ENCODE measurements at regions not wholly inside any gene's neighbourhood (a gene's known extent, or its start where the extent isn't known, plus 50 kb on each side); places are given as distances from the start of the nearest gene placed in this dataset.

DNA sequence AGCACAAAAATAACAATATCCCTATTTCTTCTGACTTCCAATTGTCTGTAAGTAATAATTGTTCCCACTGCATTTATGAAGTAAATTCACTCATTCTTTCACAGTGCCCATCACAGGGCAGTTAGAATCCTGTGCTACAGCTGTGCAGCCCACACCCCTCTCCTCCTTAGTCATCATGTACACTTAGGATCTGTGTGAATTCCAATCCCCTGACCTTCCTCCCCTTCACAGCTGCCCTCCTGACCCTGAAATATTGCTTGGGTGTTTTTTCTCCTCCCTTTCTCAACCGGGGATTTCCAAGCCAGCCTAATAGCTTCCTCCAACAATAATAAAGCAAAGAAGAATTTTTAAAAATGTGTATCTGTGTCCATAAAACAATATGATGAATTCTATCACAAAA is 91.5 kb upstream of the BEND6 start:
- no peaks in the 10 kb centered on the region for H3K36me3 Mint-ChIP-seq (ENCODE audit: low read depth)
- H3K27ac Mint-ChIP-seq: no peak overlapping the region

DNA sequence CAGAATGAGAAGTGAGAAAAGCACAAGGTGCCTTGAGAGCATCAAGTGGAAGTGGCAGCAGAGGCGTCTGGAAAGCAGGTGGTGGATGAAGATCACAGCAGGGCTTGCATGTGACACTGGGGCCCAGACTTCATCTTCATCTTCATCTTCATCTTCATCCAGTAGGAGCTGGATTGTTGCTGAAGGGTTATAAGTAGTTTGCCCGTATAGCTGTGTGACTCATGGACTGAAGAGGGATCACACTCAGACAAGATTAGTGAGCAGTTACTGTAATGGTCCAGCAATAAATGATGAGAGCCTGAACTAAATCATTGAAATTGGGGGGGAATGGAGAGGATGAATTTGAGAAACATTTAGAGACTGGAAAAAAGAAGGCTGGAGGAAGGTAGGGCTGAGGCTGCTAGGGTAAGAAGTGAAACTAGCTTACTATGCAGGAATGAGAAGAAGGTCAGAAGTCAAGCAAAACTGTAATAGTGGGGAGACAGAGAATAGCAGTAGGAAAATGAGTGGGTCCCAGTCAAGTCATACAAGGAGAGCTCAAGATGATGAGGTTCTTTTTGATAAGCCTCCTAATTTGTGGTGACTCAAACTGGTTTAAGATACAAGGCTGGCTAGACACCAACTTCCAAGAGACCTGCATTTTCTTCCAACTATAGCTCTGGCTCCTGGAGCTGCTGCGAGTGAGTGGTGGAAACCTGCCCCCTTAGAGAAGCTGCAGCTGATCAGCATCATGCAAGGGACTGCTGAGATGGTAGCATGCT is 92.3 kb upstream of the BEND6 start:
- no peak overlapping the region for H3K27ac Mint-ChIP-seq
- H3K36me3 Mint-ChIP-seq (ENCODE audit: low read depth): no peaks in the 10 kb centered on the region
- H3K4me1 Mint-ChIP-seq: peaks cover 25% of the 10 kb centered on the region
- TF ChIP-seq, protein P1, sequence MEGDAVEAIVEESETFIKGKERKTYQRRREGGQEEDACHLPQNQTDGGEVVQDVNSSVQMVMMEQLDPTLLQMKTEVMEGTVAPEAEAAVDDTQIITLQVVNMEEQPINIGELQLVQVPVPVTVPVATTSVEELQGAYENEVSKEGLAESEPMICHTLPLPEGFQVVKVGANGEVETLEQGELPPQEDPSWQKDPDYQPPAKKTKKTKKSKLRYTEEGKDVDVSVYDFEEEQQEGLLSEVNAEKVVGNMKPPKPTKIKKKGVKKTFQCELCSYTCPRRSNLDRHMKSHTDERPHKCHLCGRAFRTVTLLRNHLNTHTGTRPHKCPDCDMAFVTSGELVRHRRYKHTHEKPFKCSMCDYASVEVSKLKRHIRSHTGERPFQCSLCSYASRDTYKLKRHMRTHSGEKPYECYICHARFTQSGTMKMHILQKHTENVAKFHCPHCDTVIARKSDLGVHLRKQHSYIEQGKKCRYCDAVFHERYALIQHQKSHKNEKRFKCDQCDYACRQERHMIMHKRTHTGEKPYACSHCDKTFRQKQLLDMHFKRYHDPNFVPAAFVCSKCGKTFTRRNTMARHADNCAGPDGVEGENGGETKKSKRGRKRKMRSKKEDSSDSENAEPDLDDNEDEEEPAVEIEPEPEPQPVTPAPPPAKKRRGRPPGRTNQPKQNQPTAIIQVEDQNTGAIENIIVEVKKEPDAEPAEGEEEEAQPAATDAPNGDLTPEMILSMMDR (IDR thresholded peaks at IDR 0.05): no peak
- no peak overlapping the region for H3K4me3 Mint-ChIP-seq
- no peaks in the 10 kb centered on the region for H3K9me3 Mint-ChIP-seq
- no peak for DNase-seq
- peaks cover 7% of the 10 kb centered on the region for H3K27me3 Mint-ChIP-seq (ENCODE audit: low read depth, poor library complexity)

More for the DNA sequence above, 91.5 kb upstream of the BEND6 start:
- Mint-ChIP-seq H3K4me1 (peaks cover 25% of the 10 kb centered on the region), H3K9me3 (no peaks in the 10 kb centered on the region), H3K4me3 (no peak overlapping the region), H3K27me3 (ENCODE audit: low read depth, poor library complexity) (peaks cover 7% of the 10 kb centered on the region)
- no peak for DNase-seq
- TF ChIP-seq, protein P1 (IDR thresholded peaks at IDR 0.05): no peak

DNA sequence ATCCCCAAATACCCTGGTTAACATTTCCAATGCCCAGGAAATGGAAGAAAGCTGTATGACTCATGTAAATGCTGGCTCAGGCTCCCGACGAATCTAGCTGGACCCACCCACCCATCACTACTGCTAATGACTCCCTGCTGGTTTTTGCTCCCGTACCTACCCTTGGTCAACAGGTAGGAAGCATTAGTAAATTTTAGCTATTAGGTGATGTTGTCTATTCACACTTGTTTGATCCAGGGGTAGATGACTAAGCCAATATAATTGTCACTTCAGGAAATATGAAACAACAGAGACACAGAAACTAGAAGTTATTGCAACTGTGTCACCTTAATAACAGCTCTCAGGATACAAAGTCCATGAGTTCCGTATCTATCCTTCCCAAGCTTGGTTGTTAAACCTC is 94.4 kb upstream of the BEND6 start:
- Mint-ChIP-seq H3K27me3 (ENCODE audit: low read depth, poor library complexity) (peaks cover 3% of the 10 kb centered on the region), H3K9me3 (no peaks in the 10 kb centered on the region), H3K27ac (no peak overlapping the region), H3K36me3 (ENCODE audit: low read depth) (no peaks in the 10 kb centered on the region), H3K4me1 (peaks cover 18% of the 10 kb centered on the region), H3K4me3 (no peak overlapping the region)
- DNase-seq: no peak
- TF ChIP-seq, protein P1 (IDR thresholded peaks at IDR 0.05): no peak

DNA sequence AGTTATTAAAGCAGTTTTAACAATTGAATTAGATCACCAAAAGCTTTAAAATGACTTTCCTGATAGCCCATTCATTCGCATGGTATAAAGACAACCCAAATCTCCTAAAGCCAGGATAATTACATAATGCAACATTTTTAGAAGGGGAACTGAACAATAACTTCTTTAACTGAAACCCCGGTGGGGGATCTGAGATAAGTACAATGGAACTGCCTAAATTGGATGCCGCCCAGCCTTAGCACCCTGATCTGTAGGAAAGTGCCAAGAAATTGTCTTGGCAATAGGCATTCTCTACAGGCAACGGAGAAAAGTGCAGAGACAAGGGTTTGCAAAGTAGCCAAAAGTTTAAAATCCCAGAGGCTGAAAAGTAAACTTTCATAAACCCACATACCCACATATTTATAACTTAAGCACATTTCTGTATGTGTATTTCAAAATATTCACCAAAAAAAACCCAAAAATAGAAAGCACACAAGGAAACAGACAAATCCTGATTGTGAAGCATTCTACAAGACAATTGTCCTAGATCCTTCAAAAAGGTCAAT is 98.8 kb upstream of the BEND6 start:
- peaks cover 29% of the 10 kb centered on the region for H3K4me1 Mint-ChIP-seq
- no peak overlapping the region for H3K4me3 Mint-ChIP-seq
- no peak overlapping the region for H3K27ac Mint-ChIP-seq
- TF ChIP-seq, protein P1 (IDR thresholded peaks at IDR 0.05): no peak
- no peak for DNase-seq
- peaks cover 3% of the 10 kb centered on the region for H3K27me3 Mint-ChIP-seq (ENCODE audit: low read depth, poor library complexity)
- no peaks in the 10 kb centered on the region for H3K36me3 Mint-ChIP-seq (ENCODE audit: low read depth)
- H3K9me3 Mint-ChIP-seq: no peaks in the 10 kb centered on the region

DNA sequence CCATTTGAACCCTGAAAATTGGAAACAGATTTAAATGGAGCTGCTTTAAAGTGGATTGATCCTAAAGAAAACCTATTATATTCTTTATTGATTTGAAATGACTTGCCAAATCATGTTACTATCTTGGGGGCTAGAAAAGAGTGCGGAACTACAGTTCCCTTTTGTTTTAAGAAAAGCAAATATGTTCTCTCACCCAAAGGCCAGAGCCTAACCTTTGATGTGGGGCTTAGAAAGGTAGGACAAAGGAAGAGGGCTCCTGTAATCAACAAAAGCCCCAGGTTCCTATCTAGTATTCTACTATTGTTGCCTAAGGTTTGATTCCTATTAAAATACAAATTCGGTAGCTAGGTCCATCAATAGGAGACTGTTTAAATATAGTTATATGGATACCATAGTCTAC is 100.8 kb upstream of the BEND6 start:
- TF ChIP-seq, protein P1 (IDR thresholded peaks at IDR 0.05): no peak
- Mint-ChIP-seq H3K4me3 (no peak overlapping the region), H3K9me3 (no peaks in the 10 kb centered on the region), H3K4me1 (peaks cover 48% of the 10 kb centered on the region), H3K27me3 (ENCODE audit: low read depth, poor library complexity) (peaks cover 3% of the 10 kb centered on the region), H3K36me3 (ENCODE audit: low read depth) (no peaks in the 10 kb centered on the region), H3K27ac (no peak overlapping the region)
- DNase-seq: no peak

DNA sequence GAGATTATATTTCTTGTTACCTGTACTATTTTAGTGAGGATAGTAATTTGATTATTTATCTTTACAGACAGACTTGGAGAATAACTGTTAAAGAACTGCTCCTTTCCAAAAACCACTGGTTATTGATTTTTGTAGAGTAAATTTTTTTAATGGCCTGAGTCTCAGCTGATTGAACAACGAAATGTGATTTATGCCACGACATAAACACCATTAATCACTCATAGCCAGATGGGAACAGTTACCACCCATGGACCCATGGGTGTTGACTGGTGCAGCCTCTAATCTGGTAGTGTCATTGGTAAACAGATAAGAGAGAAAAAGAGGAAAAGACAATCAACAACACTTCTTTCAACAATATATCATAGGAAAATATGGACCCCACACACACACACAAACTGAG is 101.4 kb upstream of the BEND6 start:
- H3K4me3 Mint-ChIP-seq: no peak overlapping the region
- H3K36me3 Mint-ChIP-seq (ENCODE audit: low read depth): no peaks in the 10 kb centered on the region
- peaks cover 3% of the 10 kb centered on the region for H3K27me3 Mint-ChIP-seq (ENCODE audit: low read depth, poor library complexity)
- DNase-seq: no peak
- H3K4me1 Mint-ChIP-seq: peaks cover 48% of the 10 kb centered on the region
- TF ChIP-seq, protein P1 (IDR thresholded peaks at IDR 0.05): no peak
- H3K9me3 Mint-ChIP-seq: no peaks in the 10 kb centered on the region
- no peak overlapping the region for H3K27ac Mint-ChIP-seq
